HG02642 (cell line): ENCODE measurements at regions not wholly inside any gene's neighbourhood (a gene's known extent, or its start where the extent isn't known, plus 50 kb on each side); places are given as distances from the start of the nearest gene placed in this dataset.
A peak's percentile ranks its signal among the peaks of the same experiment; 100 is the strongest.

Experiments
- ATAC-seq: cut with Tn5 transposase; IDR thresholded peaks from one replicate; pipeline ENCODE4 v1.9.1; 2021; ENCODE audit warnings: mild to moderate bottlenecking; ENCODE audit not compliant: unreplicated experiment, poor library complexity

- ATAC-seq, result peak; percentile 78
Observed at GRCh38 chr17:31596382-31597323, 205.2 kb downstream of the RAB11FIP4 start.

GRCh38 chr17:31595666-31596381 lies 204.3 kb downstream of the RAB11FIP4 start:
- ATAC-seq, result no peak

GRCh38 chr17:31595076-31595475 lies 203.6 kb downstream of the RAB11FIP4 start:
- no peak for ATAC-seq

- no peak for ATAC-seq
Observed at GRCh38 chr17:31594416-31594815, 202.9 kb downstream of the RAB11FIP4 start.

- ATAC-seq, result no peak
Observed at GRCh38 chr17:31593806-31594205, 202.3 kb downstream of the RAB11FIP4 start.

- ATAC-seq, result no peak
Observed at GRCh38 chr17:31591924-31592323, 200.4 kb downstream of the RAB11FIP4 start.

- no peak for ATAC-seq
Observed at GRCh38 chr17:31588512-31588911, 197.0 kb downstream of the RAB11FIP4 start.

GRCh38 chr17:31588034-31588433 lies 196.6 kb downstream of the RAB11FIP4 start:
- ATAC-seq, result no peak
